ENCODE measurements at regions not wholly inside any gene's neighbourhood (a gene's known extent, or its start where the extent isn't known, plus 50 kb on each side); places are given as distances from the start of the nearest gene placed in this dataset.

DNA sequence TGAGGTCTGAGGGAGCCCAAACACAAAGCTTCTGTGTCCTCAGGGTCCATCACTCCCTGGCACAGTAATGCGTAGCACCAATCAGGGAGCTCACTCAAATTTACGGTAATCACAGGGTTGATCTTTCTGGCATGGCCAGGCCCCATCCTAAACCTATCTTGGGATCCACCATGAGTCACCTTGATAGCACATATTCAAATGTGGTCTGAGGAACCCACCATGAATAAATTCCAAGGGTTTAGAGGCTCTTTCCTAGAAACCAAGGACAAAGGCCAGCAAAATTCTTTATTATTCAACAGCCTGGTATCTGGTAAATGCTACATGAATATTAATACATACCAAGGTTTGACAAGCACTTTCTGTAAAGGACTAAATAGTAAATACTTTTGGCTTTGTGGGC lies 254.5 kb downstream of the TLR4 start:
- no peaks in the 10 kb centered on the region for H3K36me3 Mint-ChIP-seq (ENCODE audit: low read depth)
- H3K4me3 Mint-ChIP-seq = no peak overlapping the region
- DNase-seq = no peak
- H3K4me1 Mint-ChIP-seq (ENCODE audit: low read depth) = no peaks in the 10 kb centered on the region
- CTCF ChIA-PET = no interaction called here
- no peak overlapping the region for H3K27ac Mint-ChIP-seq
- H3K9me3 Mint-ChIP-seq = no peaks in the 10 kb centered on the region
- H3K27me3 Mint-ChIP-seq (ENCODE audit: low read depth) = no peaks in the 10 kb centered on the region
- intact Hi-C loops (cut with micrococcal nuclease) = no loop called here

DNA sequence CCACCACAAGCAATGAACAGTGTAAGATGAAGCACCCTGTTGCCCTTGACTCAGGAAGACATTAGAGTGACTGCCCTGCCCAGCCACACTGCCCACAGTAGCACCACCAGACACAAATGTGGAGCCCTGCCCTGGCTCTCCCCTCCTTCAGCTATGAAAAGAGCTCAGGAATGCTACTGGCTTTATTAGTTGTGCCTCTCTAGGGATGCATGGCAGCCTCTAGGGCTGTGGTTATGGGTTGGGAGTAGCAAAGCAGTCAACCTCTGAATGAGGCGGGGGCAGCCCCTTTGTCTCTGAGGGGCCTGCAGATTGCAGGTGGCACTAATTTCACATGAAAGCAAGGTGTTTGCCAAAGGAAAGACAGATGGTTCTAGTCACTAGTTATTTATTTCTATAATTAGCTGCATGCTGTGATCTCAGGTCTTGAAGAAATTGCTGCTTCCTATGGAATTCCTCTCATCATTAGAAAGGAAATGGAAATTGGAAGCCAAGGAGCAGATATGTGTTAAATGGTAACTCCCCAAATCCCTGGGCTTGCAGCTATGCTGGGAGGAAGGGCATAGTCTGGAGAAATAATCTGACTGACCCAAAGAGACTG lies 259.4 kb downstream of the TLR4 start:
- no peaks in the 10 kb centered on the region for H3K9me3 Mint-ChIP-seq
- DNase-seq = no peak
- CTCF ChIA-PET = no interaction called here
- H3K27me3 Mint-ChIP-seq (ENCODE audit: low read depth) = no peaks in the 10 kb centered on the region
- H3K4me1 Mint-ChIP-seq (ENCODE audit: low read depth) = no peaks in the 10 kb centered on the region
- H3K27ac Mint-ChIP-seq = no peak overlapping the region
- H3K4me3 Mint-ChIP-seq = no peak overlapping the region
- intact Hi-C loops (cut with micrococcal nuclease) = no loop called here
- no peaks in the 10 kb centered on the region for H3K36me3 Mint-ChIP-seq (ENCODE audit: low read depth)

DNA sequence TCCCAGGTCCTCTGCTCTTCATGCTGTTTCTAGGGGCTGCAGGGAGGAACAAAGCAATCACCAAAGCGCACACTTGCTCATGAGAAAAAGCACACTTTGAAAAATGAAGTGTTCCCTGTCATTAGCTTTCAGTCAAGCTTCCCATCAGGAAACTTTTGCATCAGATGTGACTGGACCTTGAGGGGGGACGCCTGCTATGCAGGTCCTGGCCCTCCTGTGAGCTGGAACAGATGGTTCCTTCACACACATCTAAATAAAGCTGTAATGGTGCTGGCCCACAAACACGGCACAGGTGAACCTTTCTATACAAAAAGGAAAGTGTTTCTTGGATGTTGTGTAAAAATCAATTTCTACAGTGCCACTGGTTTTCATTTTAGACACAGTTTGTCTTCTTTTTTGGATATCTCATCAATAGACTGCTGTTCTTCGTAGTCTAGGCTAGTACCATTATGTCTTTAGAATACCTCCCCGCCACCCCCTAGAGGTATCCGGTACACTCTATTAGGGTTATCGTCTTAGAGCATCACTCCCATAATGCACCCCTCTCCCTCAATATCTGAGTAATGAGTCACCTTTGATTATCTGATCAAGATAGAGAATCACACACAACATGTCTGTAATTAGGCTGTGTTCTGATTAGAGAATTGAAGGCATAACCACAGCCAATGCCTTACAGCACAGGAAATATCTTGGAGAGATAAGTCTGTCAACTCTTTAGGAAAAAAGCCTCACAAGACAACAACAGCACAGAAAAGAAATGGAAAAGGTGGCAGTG lies 266.3 kb downstream of the TLR4 start:
- H3K27ac Mint-ChIP-seq = no peak overlapping the region

GRCh38 chr9:117974108-117974507 lies 269.9 kb downstream of the TLR4 start:
- Mint-ChIP-seq H3K27me3 (ENCODE audit: low read depth) (peaks cover 7% of the 10 kb centered on the region), H3K9me3 (peaks cover 1% of the 10 kb centered on the region), H3K36me3 (ENCODE audit: low read depth) (no peaks in the 10 kb centered on the region), H3K27ac (no peak overlapping the region), H3K4me1 (ENCODE audit: low read depth) (no peaks in the 10 kb centered on the region), H3K4me3 (no peak overlapping the region)
- DNase-seq = no peak
- intact Hi-C loops (cut with micrococcal nuclease) = no loop called here
- CTCF ChIA-PET = no interaction called here

More for the DNA sequence above, 266.3 kb downstream of the TLR4 start:
- Mint-ChIP-seq H3K36me3 (ENCODE audit: low read depth) (no peaks in the 10 kb centered on the region), H3K27me3 (ENCODE audit: low read depth) (peaks cover 5% of the 10 kb centered on the region), H3K4me1 (ENCODE audit: low read depth) (no peaks in the 10 kb centered on the region), H3K9me3 (no peaks in the 10 kb centered on the region), H3K4me3 (no peak overlapping the region)
- intact Hi-C loops (cut with micrococcal nuclease) = no loop called here
- DNase-seq = no peak
- CTCF ChIA-PET = no interaction called here

DNA sequence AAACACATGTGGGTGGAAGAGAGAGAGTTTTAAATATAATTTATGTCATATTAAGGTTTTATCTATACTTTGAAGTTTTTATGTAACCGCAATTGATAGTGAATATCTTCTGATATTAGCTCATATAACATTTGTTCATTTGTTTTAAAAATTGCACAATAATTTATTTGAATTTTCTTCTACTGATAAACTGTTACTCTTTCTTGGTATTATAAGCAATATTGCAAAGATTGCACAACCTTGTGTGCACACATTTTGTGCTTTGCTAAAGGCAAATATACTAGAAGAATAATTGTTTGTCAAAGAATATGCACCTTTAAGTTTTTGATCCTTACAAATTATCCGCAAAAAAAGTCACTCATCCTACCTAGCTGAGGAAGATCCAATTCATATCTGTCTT lies 275.7 kb downstream of the TLR4 start:
- CTCF ChIA-PET = no interaction called here
- Mint-ChIP-seq H3K9me3 (peaks cover 1% of the 10 kb centered on the region), H3K27ac (no peak overlapping the region), H3K27me3 (ENCODE audit: low read depth) (peaks cover 5% of the 10 kb centered on the region), H3K36me3 (ENCODE audit: low read depth) (no peaks in the 10 kb centered on the region), H3K4me1 (ENCODE audit: low read depth) (no peaks in the 10 kb centered on the region), H3K4me3 (no peak overlapping the region)
- intact Hi-C loops (cut with micrococcal nuclease) = no loop called here
- DNase-seq = no peak

DNA sequence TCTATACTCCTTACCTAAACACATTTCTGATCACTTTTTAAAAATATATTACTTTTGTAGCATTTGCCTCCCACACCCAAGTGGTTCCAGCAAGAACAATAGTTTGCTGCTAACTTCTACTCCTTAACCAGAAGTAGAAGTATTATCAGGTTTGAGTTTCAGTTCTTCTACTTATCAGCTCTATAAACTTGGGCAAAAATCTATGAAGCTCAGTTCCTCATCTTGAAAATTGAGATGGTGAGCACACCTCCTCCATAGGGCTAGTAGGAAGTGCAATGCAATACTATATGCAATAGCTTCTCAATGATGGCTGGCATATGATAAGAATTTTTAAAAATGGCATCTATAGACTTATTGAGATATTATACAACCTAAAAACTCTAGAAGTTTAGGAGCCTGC lies 283.7 kb downstream of the TLR4 start:
- Mint-ChIP-seq H3K4me1 (ENCODE audit: low read depth) (no peaks in the 10 kb centered on the region), H3K4me3 (no peak overlapping the region), H3K27ac (no peak overlapping the region), H3K36me3 (ENCODE audit: low read depth) (no peaks in the 10 kb centered on the region), H3K27me3 (ENCODE audit: low read depth) (peaks cover 2% of the 10 kb centered on the region), H3K9me3 (no peaks in the 10 kb centered on the region)
- intact Hi-C loops (cut with micrococcal nuclease) = no loop called here
- CTCF ChIA-PET = interaction anchor here (0.5 kb wide), 1 partner anchor 306 kb away, joined by 3 read pairs; no protein-coding TSS in a partner anchor
- no peak for DNase-seq

- Mint-ChIP-seq H3K36me3 (ENCODE audit: low read depth) (no peaks in the 10 kb centered on the region), H3K27me3 (ENCODE audit: low read depth) (no peaks in the 10 kb centered on the region), H3K4me3 (no peak overlapping the region), H3K9me3 (no peaks in the 10 kb centered on the region), H3K27ac (no peak overlapping the region), H3K4me1 (ENCODE audit: low read depth) (no peaks in the 10 kb centered on the region)
- CTCF ChIA-PET = no interaction called here
- DNase-seq = no peak
- intact Hi-C loops (cut with micrococcal nuclease) = no loop called here
Measured at GRCh38 chr9:117992006-117992405, 287.8 kb downstream of the TLR4 start.

GRCh38 chr9:118000581-118000980 lies 296.4 kb downstream of the TLR4 start:
- Mint-ChIP-seq H3K9me3 (no peaks in the 10 kb centered on the region), H3K4me3 (no peak overlapping the region), H3K27me3 (ENCODE audit: low read depth) (no peaks in the 10 kb centered on the region), H3K27ac (no peak overlapping the region), H3K36me3 (ENCODE audit: low read depth) (no peaks in the 10 kb centered on the region), H3K4me1 (ENCODE audit: low read depth) (no peaks in the 10 kb centered on the region)
- DNase-seq = no peak
- intact Hi-C loops (cut with micrococcal nuclease) = no loop called here
- CTCF ChIA-PET = no interaction called here

- Mint-ChIP-seq H3K4me3 (no peak overlapping the region), H3K4me1 (ENCODE audit: low read depth) (no peaks in the 10 kb centered on the region), H3K36me3 (ENCODE audit: low read depth) (no peaks in the 10 kb centered on the region), H3K9me3 (no peaks in the 10 kb centered on the region), H3K27ac (no peak overlapping the region), H3K27me3 (ENCODE audit: low read depth) (peaks cover 2% of the 10 kb centered on the region)
- no peak for DNase-seq
- CTCF ChIA-PET = no interaction called here
- intact Hi-C loops (cut with micrococcal nuclease) = no loop called here
Measured at GRCh38 chr9:118003240-118003639, 299.0 kb downstream of the TLR4 start.

- Mint-ChIP-seq H3K4me3 (no peak overlapping the region), H3K9me3 (no peaks in the 10 kb centered on the region), H3K27me3 (ENCODE audit: low read depth) (peaks cover 5% of the 10 kb centered on the region), H3K4me1 (ENCODE audit: low read depth) (no peaks in the 10 kb centered on the region), H3K27ac (no peak overlapping the region), H3K36me3 (ENCODE audit: low read depth) (no peaks in the 10 kb centered on the region)
- intact Hi-C loops (cut with micrococcal nuclease) = no loop called here
- CTCF ChIA-PET = no interaction called here
- DNase-seq = no peak
Measured at GRCh38 chr9:118008246-118008645, 304.0 kb downstream of the TLR4 start.

DNA sequence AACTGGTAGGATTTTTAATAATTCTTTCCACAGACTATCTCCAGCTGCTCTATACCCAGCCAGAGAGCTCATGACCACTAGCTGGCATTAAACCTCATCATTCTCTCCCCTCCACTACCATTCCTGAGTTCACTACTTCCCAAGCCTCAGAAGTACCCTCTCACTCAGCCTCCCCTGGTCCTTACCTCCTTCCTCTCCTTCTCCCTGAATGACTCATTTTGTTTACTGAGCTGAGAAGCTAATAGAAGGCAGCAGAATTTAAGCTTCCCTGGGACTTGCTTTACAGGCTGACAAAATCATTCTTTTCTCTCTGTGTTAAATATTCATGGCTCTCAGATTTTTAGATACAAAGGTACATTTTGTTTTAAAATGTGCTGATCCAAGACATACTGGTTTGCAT lies 305.4 kb downstream of the TLR4 start:
- Mint-ChIP-seq H3K27ac (no peak overlapping the region), H3K9me3 (peaks cover 1% of the 10 kb centered on the region), H3K36me3 (ENCODE audit: low read depth) (no peaks in the 10 kb centered on the region), H3K4me1 (ENCODE audit: low read depth) (no peaks in the 10 kb centered on the region), H3K27me3 (ENCODE audit: low read depth) (peaks cover 9% of the 10 kb centered on the region), H3K4me3 (no peak overlapping the region)
- intact Hi-C loops (cut with micrococcal nuclease) = no loop called here
- CTCF ChIA-PET = no interaction called here
- no peak for DNase-seq

DNA sequence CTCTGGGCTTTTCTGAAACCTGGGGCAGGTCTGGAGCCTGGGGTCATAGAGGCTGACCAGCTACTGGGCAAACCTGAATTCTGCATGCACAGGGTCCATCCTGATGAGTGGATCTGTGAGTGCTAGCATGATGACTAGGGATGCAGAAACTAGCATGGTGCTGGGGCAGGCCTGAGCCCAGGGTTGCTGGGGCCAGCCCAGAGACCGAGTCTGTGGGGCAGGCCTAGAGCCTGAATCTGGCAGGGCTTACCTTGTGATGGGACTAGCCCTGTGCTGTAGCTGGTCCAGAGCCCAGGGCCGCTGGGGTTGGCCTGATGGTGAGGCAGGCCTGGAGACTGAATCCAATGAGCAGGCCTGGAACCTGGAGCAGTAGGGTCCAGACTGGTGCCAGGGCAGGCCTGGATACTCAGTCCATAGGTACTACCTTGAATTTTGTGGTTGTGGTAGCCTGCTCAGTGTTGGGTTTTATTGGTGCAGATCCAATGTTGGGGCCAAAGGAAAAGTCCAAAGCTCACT lies 313.5 kb downstream of the TLR4 start:
- no peak overlapping the region for H3K4me3 Mint-ChIP-seq
- H3K27me3 Mint-ChIP-seq (ENCODE audit: low read depth) = peaks cover 6% of the 10 kb centered on the region
- intact Hi-C loops (cut with micrococcal nuclease) = no loop called here
- no peak overlapping the region for H3K27ac Mint-ChIP-seq
- H3K9me3 Mint-ChIP-seq = peaks cover 5% of the 10 kb centered on the region
- H3K4me1 Mint-ChIP-seq (ENCODE audit: low read depth) = no peaks in the 10 kb centered on the region
- H3K36me3 Mint-ChIP-seq (ENCODE audit: low read depth) = no peaks in the 10 kb centered on the region
- no peak for DNase-seq
- CTCF ChIA-PET = interaction anchor here (1.2 kb wide), 1 partner anchor 19 kb away, joined by 3 read pairs; no protein-coding TSS in a partner anchor

DNA sequence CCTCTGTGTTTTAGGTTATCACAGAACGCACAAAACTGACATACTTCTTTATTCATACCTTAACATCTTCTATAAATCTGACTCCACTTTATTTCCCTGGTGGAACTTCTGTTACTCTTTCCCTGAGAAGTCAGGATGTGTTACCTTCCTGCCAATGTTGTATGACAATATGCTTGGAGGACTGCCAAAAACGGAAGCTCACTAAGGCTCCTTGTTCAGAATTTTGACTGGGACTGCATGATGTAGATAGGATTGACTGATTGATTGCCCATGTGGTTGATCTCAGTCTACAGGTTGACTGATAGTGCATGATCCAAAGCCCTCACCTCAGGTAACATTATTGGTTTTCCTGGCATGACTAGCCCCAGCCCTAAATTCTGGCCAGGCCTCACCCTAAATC lies 319.4 kb downstream of the TLR4 start:
- Mint-ChIP-seq H3K4me1 (ENCODE audit: low read depth) (no peaks in the 10 kb centered on the region), H3K4me3 (no peak overlapping the region), H3K9me3 (peaks cover 2% of the 10 kb centered on the region), H3K27ac (no peak overlapping the region), H3K36me3 (ENCODE audit: low read depth) (no peaks in the 10 kb centered on the region), H3K27me3 (ENCODE audit: low read depth) (peaks cover under 1% of the 10 kb centered on the region)
- intact Hi-C loops (cut with micrococcal nuclease) = no loop called here
- no peak for DNase-seq
- CTCF ChIA-PET = no interaction called here

Measured in activated naive CD4-positive, alpha-beta T cell treated with anti-CD3 and anti-CD28 coated beads for 36 hours (primary cell).